Activated CD8-positive, alpha-beta T cell treated with anti-CD3 and anti-CD28 coated beads for 36 hours (primary cell): ENCODE measurements at regions not wholly inside any gene's neighbourhood (a gene's known extent, or its start where the extent isn't known, plus 50 kb on each side); places are given as distances from the start of the nearest gene placed in this dataset.
A peak's percentile ranks its signal among the peaks of the same experiment; 100 is the strongest.

Source experiments
- ATAC-seq: fragments of 200-7000 bp; cut with Tn5 transposase; one replicate; pipeline ENCODE4 v1.10.0; 2021; ENCODE audit warnings: mild to moderate bottlenecking, moderate library complexity
- CTCF ChIA-PET: fragments of 350-600 bp; sonication (Branson Sonifier 250); formaldehyde crosslinking; loops from one replicate; lab custom pipeline; 2021; ENCODE audit warnings: antibody characterized with exemption; lab: Charles Lee
- POLR2A ChIA-PET: fragments of 350-600 bp; sonication (Branson Sonifier 250); formaldehyde crosslinking; loops from one replicate; lab custom pipeline; 2021; ENCODE audit warnings: antibody characterized with exemption; lab: Charles Lee
- DNase-seq: peaks from one replicate; pipeline ENCODE4 v3.0.0-alpha.2; 2020
- H3K27ac Mint-ChIP-seq: one replicate; pipeline ENCODE4 v1.8.0; 2021; ENCODE audit warnings: mild to moderate bottlenecking, mixed read lengths
- H3K27me3 Mint-ChIP-seq: one replicate; pipeline ENCODE4 v1.8.0; 2021; ENCODE audit warnings: mixed read lengths
- H3K36me3 Mint-ChIP-seq: one replicate; pipeline ENCODE4 v1.8.0; 2021; ENCODE audit warnings: low read depth, mixed read lengths
- H3K4me1 Mint-ChIP-seq: one replicate; pipeline ENCODE4 v1.8.0; 2021; ENCODE audit warnings: low read depth, mixed read lengths
- H3K4me3 Mint-ChIP-seq: one replicate; pipeline ENCODE4 v1.8.0; 2021; ENCODE audit warnings: mild to moderate bottlenecking, moderate library complexity, mixed read lengths
- H3K9me3 Mint-ChIP-seq: one replicate; pipeline ENCODE4 v1.8.0; 2021; ENCODE audit warnings: mixed read lengths
- intact Hi-C: fragments of 100-400 bp; cut with micrococcal nuclease; formaldehyde crosslinking; loops from one replicate; pipeline ENCODE4 v1.10.0; 2022
- TF ChIP-seq, protein P1 (sequence below): fragments of 200-600 bp; IDR thresholded peaks from one replicate; pipeline ENCODE4 v1.8.0; 2022; ENCODE audit warnings: antibody characterized with exemption, mild to moderate bottlenecking

GRCh38 chr13:36493046-36493445, 60.8 kb downstream of the CCNA1 start:
- ATAC-seq (no peak), DNase-seq (no peak)
- Mint-ChIP-seq H3K4me1 (no peaks in the 10 kb centered on the region), H3K27ac (no peak overlapping the region), H3K27me3 (peaks cover 3% of the 10 kb centered on the region), H3K9me3 (no peaks in the 10 kb centered on the region), H3K36me3 (no peaks in the 10 kb centered on the region), H3K4me3 (no peak overlapping the region)
- CTCF ChIA-PET: interaction anchor here (1.2 kb wide), 1 partner anchor 16 kb away, joined by 3 read pairs; no protein-coding TSS in a partner anchor
- TF ChIP-seq, protein P1, sequence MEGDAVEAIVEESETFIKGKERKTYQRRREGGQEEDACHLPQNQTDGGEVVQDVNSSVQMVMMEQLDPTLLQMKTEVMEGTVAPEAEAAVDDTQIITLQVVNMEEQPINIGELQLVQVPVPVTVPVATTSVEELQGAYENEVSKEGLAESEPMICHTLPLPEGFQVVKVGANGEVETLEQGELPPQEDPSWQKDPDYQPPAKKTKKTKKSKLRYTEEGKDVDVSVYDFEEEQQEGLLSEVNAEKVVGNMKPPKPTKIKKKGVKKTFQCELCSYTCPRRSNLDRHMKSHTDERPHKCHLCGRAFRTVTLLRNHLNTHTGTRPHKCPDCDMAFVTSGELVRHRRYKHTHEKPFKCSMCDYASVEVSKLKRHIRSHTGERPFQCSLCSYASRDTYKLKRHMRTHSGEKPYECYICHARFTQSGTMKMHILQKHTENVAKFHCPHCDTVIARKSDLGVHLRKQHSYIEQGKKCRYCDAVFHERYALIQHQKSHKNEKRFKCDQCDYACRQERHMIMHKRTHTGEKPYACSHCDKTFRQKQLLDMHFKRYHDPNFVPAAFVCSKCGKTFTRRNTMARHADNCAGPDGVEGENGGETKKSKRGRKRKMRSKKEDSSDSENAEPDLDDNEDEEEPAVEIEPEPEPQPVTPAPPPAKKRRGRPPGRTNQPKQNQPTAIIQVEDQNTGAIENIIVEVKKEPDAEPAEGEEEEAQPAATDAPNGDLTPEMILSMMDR: no peak
- intact Hi-C loops: no loop called here
- POLR2A ChIA-PET: no interaction called here

GRCh38 chr13:36495431-36495830, 63.1 kb downstream of the CCNA1 start:
- Mint-ChIP-seq H3K4me1 (no peaks in the 10 kb centered on the region), H3K4me3 (no peak overlapping the region), H3K36me3 (no peaks in the 10 kb centered on the region), H3K9me3 (no peaks in the 10 kb centered on the region), H3K27me3 (peaks cover 3% of the 10 kb centered on the region), H3K27ac (no peak overlapping the region)
- ChIA-PET CTCF (no interaction called here), POLR2A (no interaction called here)
- DNase-seq (no peak), ATAC-seq (no peak)
- intact Hi-C loops: no loop called here
- TF ChIP-seq, protein P1: no peak

DNA sequence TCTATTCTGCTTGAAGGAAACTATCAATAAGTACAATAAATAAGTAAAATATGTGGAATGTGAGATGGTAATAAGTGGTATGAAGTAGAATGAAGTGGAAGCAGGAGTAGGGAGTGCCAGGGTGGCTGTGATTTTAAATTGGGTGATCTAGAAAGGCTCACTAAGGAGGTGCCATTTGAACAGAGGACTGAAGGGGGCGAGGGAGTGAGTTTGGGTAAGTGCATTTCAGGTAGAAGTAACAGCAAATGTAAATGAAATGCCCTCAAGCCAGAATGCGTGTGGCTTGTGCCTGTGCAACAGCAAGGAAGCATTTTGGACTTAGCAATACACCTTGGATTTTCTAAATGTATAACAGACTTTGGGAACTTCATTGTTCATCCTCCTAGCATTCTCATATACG, 77.1 kb downstream of the CCNA1 start:
- ChIA-PET CTCF (no interaction called here), POLR2A (no interaction called here)
- TF ChIP-seq, protein P1: no peak
- intact Hi-C loops: no loop called here
- Mint-ChIP-seq H3K27ac (no peak overlapping the region), H3K4me1 (no peaks in the 10 kb centered on the region), H3K9me3 (peaks cover 3% of the 10 kb centered on the region), H3K36me3 (no peaks in the 10 kb centered on the region), H3K4me3 (no peak overlapping the region), H3K27me3 (no peaks in the 10 kb centered on the region)
- ATAC-seq (no peak), DNase-seq (peak; percentile 2)

GRCh38 chr13:36512771-36513170, 80.5 kb downstream of the CCNA1 start:
- CTCF ChIA-PET: no interaction called here
- DNase-seq: no peak
- intact Hi-C loops: no loop called here

DNA sequence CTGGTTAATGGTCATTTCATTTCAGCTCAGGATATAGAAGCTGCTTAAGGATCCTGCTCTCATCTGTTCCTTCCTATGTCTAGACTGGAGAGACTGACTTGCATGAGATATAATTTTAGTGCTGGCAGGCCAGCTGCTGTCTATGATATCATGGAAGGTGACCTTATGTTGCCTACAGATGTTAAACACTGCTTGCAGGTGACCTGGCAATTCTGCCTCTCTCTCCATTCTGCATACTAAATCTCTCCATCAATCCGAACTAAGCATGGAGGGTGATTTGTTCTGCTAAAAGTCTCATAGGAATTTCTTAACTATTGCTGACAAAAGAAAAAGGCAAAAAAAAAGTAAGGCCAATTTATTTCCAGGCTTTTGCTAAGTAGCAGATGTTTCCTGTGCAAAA, 81.0 kb downstream of the CCNA1 start:
- Mint-ChIP-seq H3K27me3 (no peaks in the 10 kb centered on the region), H3K4me1 (no peaks in the 10 kb centered on the region), H3K9me3 (no peaks in the 10 kb centered on the region), H3K27ac (no peak overlapping the region), H3K4me3 (no peak overlapping the region), H3K36me3 (no peaks in the 10 kb centered on the region)
- no peak for DNase-seq
- ChIA-PET CTCF (no interaction called here), POLR2A (no interaction called here)
- intact Hi-C loops: no loop called here
- TF ChIP-seq, protein P1: no peak
- ATAC-seq: no peak

More at GRCh38 chr13:36512771-36513170, 80.5 kb downstream of the CCNA1 start:
- H3K9me3 Mint-ChIP-seq: no peaks in the 10 kb centered on the region
- no peaks in the 10 kb centered on the region for H3K36me3 Mint-ChIP-seq
- POLR2A ChIA-PET: no interaction called here
- H3K4me1 Mint-ChIP-seq: no peaks in the 10 kb centered on the region
- no peak overlapping the region for H3K27ac Mint-ChIP-seq
- TF ChIP-seq, protein P1: no peak
- H3K4me3 Mint-ChIP-seq: no peak overlapping the region
- no peaks in the 10 kb centered on the region for H3K27me3 Mint-ChIP-seq
- no peak for ATAC-seq
